GM21367 (cell line): ENCODE measurements at regions not wholly inside any gene's neighbourhood (a gene's known extent, or its start where the extent isn't known, plus 50 kb on each side); places are given as distances from the start of the nearest gene placed in this dataset.

ENCODE experiments used
- ATAC-seq: cut with Tn5 transposase; IDR thresholded peaks from one replicate; pipeline ENCODE4 v1.9.1; 2021; ENCODE audit not compliant: unreplicated experiment

DNA sequence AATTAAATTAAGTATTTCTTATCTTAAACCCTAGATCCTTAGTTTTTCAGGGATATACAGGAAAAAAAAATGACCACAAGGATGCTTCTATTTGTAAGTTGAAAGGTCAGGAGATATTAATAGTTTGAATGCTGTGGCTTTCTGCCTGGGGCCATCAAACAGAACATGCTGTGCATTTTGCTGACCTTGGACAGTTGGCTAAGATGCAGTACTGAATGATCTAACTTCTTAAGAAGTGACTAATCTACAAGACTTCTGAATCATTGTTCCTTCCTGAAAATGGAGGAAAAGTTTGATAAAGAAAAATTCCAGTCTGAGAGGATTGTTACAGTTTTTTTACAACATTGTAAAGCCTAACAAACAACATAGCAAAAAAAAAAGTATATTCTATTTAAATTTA, 237.8 kb upstream of the JADE1 start:
- no peak for ATAC-seq

GRCh38 chr4:128570387-128570975, 239.0 kb upstream of the JADE1 start:
- ATAC-seq, result no peak

DNA sequence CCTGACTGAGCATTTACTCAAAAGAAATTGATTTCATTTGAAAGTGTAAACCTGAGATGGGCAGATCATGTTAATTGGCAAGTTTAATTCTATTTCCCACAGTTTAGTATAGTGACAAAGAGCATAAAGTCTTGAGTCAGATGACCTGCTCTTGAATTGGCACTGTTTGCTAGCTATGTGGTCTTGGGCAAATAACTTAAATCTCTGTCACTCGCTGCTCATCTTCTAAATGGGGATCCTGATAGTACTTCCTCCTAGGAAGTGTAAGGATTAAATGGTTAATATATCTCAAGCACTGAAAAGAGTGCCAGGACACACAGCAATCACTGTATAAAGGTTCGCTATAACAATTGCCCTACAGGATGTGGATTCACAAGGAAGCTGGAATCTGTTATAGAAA, 242.8 kb upstream of the JADE1 start:
- no peak for ATAC-seq

- peak; percentile 50 for ATAC-seq
Measured at GRCh38 chr4:128565565-128566186, 243.8 kb upstream of the JADE1 start.

DNA sequence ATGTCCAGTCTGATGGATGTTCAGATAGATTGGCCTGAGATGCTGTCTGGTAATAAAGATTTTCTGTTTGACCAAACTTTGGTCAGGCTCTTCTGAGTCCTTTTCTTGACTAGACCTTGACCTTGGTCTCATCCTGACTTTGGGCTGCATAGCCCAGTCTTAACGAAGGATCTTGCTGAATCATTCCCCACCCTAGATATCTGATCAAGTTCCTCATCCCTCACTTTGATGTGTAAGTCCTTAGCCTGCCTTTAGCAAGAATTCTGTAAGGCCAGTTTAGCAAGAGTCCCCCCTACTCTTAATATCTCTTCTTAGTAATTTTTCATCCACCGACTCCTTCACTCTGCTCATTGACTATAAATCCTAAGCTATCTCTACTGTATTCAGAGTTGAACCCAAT, 244.4 kb upstream of the JADE1 start:
- ATAC-seq, result no peak

DNA sequence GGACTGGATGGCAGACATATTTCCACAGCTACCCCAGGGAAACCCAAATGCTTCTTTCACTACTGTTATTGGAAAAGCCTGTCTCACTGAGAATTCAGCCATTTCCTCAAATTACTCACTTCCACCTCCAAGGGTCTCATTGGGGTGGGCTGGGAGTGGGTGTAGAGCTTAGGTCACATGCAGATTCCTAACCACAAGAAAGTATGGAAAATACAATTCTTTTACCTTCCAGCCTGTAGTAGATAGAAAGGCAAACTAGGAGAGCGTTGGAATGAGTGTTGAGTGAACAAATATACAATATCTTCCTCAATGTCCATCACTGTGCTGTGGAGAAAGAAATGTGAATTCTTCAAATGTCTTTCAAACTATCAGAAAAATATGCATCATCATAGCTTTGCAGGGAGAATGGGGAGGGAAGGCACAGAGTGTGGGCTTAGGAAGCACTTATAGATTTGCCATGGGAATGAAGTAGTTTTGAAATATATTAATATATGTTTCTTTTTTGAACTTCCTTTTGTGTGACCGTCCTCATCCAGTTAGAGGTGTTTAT, 245.3 kb upstream of the JADE1 start:
- no peak for ATAC-seq

DNA sequence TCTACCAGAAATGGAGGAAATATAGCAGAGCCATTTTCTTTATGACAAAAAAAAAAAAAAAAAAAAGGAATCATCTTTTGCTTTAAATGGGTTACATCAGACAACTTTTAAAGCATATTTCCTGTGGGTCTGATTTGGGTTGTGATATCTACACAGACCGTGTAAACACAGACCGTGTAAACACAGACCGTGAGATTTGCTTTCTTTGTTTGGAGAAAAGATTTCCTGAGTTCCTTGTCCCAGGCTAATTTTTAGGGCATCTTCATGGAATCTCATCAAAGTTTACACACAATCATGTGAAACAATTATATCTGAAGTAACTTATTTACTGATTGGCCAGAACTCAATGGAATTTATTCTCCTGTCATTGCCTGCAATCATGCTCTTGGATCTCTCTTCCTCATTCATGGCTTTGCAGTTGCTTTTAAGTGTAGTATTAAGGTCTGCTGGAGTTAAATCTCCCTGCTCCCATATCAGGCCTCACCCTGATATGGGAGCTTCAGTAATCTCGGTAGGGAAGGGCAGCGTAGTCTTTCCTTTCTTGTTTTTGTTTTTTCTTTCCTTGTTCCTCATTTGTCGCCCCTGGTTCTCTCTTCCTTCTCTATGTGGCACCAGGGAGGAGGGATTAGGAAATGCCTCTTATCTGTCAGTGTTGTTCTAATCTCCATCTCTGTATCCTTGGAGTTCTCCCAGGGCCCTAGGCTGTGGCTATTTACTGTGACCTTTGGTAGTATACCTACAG, 248.6 kb upstream of the JADE1 start:
- no peak for ATAC-seq

GRCh38 chr4:128558896-128559679, 250.4 kb upstream of the JADE1 start:
- no peak for ATAC-seq

- no peak for ATAC-seq
Measured at GRCh38 chr4:128556756-128557155, 252.7 kb upstream of the JADE1 start.

DNA sequence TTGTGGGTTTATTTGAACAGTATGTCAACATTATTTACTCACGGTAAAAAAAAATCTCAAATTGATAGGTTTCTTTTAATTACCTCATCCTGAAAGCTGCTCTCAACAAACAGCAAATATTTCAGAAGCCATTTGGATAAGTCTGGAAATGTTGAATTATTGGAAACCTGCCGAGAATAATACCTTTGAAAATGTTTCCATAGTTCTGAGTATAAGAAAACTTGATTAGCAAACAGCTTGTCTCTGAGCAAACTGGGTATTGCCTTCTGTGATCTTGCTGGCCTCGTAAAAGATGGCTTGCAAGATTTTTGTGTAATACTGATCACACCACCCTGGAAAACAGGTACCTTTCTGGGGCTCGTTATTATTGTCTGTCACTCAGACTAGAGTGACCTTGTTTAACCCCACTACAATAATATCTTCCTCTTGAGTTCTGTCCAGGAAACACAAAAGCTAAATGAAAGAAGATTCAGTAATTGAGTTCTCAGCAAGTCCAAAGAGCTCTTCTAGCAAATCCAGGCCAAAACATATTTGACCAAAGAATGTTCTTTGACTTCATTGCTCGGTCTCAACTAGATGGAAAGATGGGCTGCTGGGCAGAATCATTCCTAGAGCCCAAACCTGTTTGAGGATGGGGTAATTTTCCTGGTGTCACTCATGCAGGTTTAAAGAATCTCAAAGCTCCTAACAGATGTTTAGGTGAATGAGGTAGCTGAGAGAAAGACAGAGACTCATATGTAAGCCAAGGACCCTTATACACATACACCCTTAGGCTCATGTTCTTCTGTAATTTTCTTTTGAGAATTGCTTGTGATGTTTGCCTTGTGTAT, 255.6 kb upstream of the JADE1 start:
- no peak for ATAC-seq

- ATAC-seq, result no peak
Measured at GRCh38 chr4:128552586-128552907, 257.0 kb upstream of the JADE1 start.

- no peak for ATAC-seq
Measured at GRCh38 chr4:128551280-128551679, 258.2 kb upstream of the JADE1 start.

DNA sequence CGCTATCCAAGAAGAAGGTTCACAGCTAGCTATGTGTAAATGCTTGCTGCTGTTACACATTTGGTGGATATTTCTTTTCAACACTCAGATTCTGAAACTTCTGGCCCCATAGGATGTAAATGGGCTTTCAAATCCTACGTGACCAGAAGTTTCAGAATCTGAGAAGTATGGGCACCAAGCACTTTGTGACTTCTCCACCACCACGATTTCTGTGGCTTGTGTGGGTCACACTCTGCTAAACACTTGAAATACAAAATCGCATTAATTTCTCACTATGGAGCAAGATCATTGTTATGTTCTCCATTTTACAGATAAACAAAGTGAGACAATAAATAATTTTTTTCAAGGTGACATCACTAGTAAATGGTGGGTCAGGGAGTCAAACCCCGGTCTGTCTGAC, 259.4 kb upstream of the JADE1 start:
- ATAC-seq, result no peak

- no peak for ATAC-seq
Measured at GRCh38 chr4:128549636-128550035, 259.9 kb upstream of the JADE1 start.

DNA sequence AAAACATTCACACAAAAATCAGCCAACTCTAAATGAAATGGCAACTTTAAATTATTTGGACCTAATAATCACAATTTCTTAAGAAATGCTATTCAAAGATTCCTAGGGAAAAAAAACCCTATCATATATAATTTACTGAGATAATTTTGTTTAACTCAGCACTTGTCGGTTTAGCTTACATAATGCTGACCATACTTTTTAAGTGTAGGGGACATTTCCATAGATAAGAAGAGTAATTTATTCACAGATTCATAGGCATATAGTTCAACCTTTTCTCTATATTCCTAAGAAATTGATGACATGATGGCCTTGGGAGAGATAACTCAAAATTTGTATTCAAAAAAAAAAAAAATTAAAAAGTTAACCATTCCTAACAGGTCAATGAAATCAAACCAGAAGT, 260.8 kb upstream of the PGRMC2 start:
- ATAC-seq, result no peak

DNA sequence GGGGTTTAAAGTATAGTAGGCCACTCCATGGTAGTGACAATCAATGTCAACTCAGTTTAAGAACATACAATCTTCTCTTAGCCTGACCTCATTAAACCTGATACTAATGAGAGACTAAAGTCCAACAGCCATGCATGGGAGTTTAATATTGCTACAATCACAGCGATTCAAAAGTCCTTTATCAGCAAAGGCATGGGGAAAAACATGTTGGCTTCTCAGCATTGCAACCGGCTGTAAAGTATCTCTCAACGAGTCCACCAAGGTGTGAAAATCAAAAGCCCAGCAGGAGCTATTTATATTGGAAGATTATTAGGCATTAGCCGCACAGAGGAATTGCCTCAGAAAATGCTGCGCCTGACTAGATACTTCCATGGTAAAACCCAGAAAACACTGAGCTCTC, 256.7 kb upstream of the PGRMC2 start:
- no peak for ATAC-seq

DNA sequence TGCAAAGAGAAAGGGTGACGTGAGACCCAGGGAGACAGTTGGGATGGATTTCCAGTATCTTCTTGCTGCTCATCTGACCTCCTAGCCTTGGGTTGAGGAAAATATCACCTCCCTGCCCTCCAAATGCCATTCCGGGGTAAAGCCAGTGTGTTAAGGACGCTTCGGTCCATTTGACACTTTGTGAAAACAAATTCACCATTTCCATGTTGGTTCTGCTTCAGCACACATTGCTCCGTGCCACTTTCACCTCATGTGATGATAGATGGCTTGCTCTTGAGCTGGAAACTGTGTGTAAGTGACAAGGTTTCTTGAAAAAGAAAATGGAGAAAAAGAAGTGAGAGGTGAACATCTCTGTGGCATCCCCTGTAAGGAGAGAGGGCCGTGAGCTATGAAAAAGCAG, 256.1 kb upstream of the PGRMC2 start:
- no peak for ATAC-seq

- no peak for ATAC-seq
Measured at GRCh38 chr4:128542047-128542446, 254.4 kb upstream of the PGRMC2 start.

DNA sequence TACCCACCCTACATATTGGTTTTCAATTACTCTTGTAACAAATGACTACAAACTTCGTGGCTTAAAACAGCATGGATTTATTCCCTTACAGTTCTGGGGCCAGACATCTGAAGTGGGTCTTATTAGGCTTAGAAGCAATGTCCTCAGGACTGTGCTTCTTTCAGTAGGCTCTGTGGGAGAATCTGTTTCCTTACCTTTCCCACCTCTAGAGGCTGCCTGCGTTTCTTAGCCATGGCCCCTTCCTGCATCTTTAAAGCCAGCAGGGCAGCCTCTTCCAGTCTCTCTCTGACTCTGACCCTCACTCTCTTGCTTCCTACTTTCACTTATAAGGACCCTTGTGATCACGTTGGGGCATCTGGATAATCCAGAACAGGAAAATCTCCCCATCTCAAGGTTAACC, 252.5 kb upstream of the PGRMC2 start:
- ATAC-seq, result no peak

GRCh38 chr4:128538111-128538882, 250.7 kb upstream of the PGRMC2 start:
- ATAC-seq, result no peak
